ENCODE measurements at regions not wholly inside any gene's neighbourhood (a gene's known extent, or its start where the extent isn't known, plus 50 kb on each side); places are given as distances from the start of the nearest gene placed in this dataset.
"Not testable (repeated sequence)": the region's sequence is repeated elsewhere in the genome, so short reads cannot be mapped to it uniquely, and the experiment has no call there.

DNA sequence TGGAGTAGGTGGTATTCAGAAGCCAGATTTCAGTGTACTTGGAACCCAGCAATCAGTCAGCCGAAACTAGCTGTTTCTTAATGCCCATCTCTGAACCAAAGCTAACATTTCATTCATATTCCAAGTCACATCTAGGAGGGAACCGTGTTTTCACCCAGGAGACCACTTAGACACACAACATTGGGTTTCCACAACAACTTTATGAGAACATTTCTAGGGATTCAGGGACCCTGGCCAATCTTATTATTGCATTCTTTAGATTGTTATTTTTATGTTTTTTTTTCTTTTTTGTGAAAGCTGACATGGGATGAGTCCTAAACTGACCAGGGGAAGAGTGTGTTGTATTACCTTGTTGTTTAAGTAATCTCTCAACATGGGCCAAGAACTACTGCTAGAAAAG lies 72.5 kb upstream of the KIAA0040 start:
- ChIA-PET CTCF (no interaction called here), POLR2A (no interaction called here)
- H3K27me3 ChIP-seq (ENCODE audit: control insufficient read depth, insufficient read depth, low read length) = no peaks in the 10 kb centered on the region
- H3K9me3 ChIP-seq (ENCODE audit: control insufficient read depth, insufficient read depth, low read length) = no peaks in the 10 kb centered on the region
- H3K4me3 ChIP-seq (ENCODE audit: low read depth, low read length) = no peak overlapping the region
- DNase-seq (ENCODE audit: low read depth, low spot score) = no peak
- TF ChIP-seq, protein P1, sequence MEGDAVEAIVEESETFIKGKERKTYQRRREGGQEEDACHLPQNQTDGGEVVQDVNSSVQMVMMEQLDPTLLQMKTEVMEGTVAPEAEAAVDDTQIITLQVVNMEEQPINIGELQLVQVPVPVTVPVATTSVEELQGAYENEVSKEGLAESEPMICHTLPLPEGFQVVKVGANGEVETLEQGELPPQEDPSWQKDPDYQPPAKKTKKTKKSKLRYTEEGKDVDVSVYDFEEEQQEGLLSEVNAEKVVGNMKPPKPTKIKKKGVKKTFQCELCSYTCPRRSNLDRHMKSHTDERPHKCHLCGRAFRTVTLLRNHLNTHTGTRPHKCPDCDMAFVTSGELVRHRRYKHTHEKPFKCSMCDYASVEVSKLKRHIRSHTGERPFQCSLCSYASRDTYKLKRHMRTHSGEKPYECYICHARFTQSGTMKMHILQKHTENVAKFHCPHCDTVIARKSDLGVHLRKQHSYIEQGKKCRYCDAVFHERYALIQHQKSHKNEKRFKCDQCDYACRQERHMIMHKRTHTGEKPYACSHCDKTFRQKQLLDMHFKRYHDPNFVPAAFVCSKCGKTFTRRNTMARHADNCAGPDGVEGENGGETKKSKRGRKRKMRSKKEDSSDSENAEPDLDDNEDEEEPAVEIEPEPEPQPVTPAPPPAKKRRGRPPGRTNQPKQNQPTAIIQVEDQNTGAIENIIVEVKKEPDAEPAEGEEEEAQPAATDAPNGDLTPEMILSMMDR (IDR thresholded peaks at IDR 0.05; ENCODE audit: low read depth, low read length) = no peak
- H3K27ac ChIP-seq (ENCODE audit: low read depth, low read length) = no peak overlapping the region

DNA sequence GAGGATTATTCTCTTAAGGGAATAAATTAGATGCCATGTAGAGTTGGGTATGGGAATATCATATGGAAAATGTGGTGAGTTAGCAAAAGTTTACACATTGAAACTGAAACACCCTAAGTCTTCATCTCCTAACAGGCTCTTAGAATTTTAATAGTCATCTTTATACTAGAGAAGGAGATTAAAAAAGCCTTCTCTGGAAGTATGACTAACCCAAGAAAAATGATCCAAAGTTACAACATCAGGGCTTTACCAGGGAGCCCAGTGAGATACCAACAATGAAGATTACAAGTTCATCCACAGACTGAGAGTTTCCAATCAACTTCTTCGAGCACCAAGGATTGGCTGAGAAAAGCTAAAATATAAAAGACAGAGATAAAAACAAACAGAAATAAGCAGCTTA lies 70.0 kb upstream of the KIAA0040 start:
- Histone ChIP-seq H3K27ac (ENCODE audit: low read depth, low read length) (no peak overlapping the region), H3K27me3 (ENCODE audit: control insufficient read depth, insufficient read depth, low read length) (no peaks in the 10 kb centered on the region), H3K4me3 (ENCODE audit: low read depth, low read length) (no peak overlapping the region), H3K9me3 (ENCODE audit: control insufficient read depth, insufficient read depth, low read length) (no peaks in the 10 kb centered on the region)
- POLR2A ChIA-PET = no interaction called here
- CTCF ChIA-PET = interaction anchor here (0.6 to 1.8 kb wide), 2 partner anchors 109 to 111 kb away, joined by 3 to 6 read pairs; no protein-coding TSS in a partner anchor
- DNase-seq (ENCODE audit: low read depth, low spot score) = no peak
- TF ChIP-seq, protein P1 (IDR thresholded peaks at IDR 0.05; ENCODE audit: low read depth, low read length) = no peak

DNA sequence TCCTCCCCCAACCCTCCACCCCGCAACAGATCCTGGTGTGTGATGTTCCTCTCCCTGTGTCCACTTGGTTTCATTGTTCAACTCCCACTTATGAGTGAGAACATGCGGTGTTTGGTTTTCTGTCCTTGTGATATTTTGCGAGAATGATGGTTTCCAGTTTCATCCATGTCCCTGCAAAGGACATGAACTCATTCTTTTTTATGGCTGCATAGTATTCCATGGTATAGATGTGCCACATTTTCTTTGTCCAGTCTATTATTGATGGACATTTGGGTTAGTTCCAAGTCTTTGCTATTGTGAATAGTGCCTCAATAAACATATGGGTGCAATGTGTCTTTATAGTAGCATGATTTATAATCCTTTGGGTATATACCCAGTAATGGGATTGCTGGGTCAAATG lies 63.7 kb upstream of the KIAA0040 start:
- H3K27me3 ChIP-seq (ENCODE audit: control insufficient read depth, insufficient read depth, low read length); H3K9me3 ChIP-seq (ENCODE audit: control insufficient read depth, insufficient read depth, low read length); H3K4me3 ChIP-seq (ENCODE audit: low read depth, low read length); H3K27ac ChIP-seq (ENCODE audit: low read depth, low read length); POLR2A ChIA-PET; CTCF ChIA-PET; DNase-seq (ENCODE audit: low read depth, low spot score): not testable (repeated sequence)

DNA sequence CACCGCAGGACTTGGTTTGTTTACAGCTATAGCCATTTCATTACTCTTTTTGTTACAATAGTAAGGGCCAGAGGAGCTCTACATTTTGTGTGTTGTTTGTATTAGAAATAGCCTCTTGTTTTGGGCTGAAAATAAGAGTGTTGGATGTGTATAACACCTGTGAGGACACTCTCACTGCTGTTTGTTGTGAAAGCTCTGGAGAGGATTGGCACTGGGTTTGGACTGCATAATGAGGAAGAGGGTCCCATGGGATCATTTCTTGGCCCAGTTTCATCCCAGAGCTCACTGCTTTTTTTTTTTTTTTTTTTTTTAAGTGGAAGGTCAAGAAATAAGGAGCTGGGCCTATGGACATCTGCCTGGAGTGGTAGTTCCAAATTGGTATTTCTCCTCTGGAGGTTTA lies 61.6 kb upstream of the KIAA0040 start:
- Histone ChIP-seq H3K4me3 (ENCODE audit: low read depth, low read length) (no peak overlapping the region), H3K9me3 (ENCODE audit: control insufficient read depth, insufficient read depth, low read length) (no peaks in the 10 kb centered on the region), H3K27me3 (ENCODE audit: control insufficient read depth, insufficient read depth, low read length) (no peaks in the 10 kb centered on the region), H3K27ac (ENCODE audit: low read depth, low read length) (no peak overlapping the region)
- DNase-seq (ENCODE audit: low read depth, low spot score) = no peak
- TF ChIP-seq, protein P1 (IDR thresholded peaks at IDR 0.05; ENCODE audit: low read depth, low read length) = no peak
- CTCF ChIA-PET = no interaction called here
- POLR2A ChIA-PET = no interaction called here

DNA sequence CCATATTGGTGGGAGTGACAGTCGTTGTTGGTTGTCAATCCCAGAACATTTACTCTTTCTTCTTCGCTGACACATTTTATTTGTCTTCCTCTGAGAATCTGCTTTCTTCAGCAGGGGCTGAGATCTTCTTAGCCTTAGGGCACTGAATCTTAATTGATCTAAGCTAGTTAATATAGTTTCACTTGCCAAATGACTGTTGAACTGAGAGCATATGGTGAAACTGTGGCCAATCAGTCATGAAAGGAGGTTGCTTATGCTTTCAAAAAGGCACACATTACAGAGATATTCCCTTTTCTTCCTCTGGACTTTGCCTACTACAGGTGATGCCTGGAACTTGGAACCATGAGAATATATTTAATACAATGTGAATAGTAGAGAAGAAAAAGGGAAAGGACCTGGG lies 60.0 kb upstream of the KIAA0040 start:
- DNase-seq (ENCODE audit: low read depth, low spot score) = no peak
- Histone ChIP-seq H3K9me3 (ENCODE audit: control insufficient read depth, insufficient read depth, low read length) (no peaks in the 10 kb centered on the region), H3K27me3 (ENCODE audit: control insufficient read depth, insufficient read depth, low read length) (no peaks in the 10 kb centered on the region), H3K4me3 (ENCODE audit: low read depth, low read length) (no peak overlapping the region), H3K27ac (ENCODE audit: low read depth, low read length) (no peak overlapping the region)
- ChIA-PET CTCF (no interaction called here), POLR2A (no interaction called here)
- TF ChIP-seq, protein P1 (IDR thresholded peaks at IDR 0.05; ENCODE audit: low read depth, low read length) = no peak

DNA sequence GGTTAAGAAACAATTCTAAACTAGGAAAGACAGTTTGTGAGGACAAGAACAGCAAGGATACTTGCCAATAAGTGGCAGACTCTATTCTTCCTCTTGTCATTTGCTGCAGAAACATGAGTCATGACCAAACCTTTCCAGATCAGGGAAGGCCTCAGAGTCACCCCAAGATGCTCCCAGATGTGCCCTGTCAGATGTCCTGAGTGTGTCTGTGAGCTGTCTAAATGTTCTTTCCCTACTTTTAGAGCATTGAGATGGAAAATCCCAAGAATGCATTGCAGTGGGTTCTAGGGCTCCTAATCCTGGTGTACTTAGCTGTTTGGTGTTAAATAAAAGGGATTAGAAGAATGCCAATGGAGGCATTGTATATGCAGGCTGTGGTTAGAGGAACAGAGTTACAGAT lies 57.5 kb upstream of the KIAA0040 start:
- H3K27ac ChIP-seq (ENCODE audit: low read depth, low read length) = no peak overlapping the region
- TF ChIP-seq, protein P1 (IDR thresholded peaks at IDR 0.05; ENCODE audit: low read depth, low read length) = no peak
- no peak for DNase-seq (ENCODE audit: low read depth, low spot score)
- CTCF ChIA-PET = no interaction called here
- H3K27me3 ChIP-seq (ENCODE audit: control insufficient read depth, insufficient read depth, low read length) = no peaks in the 10 kb centered on the region
- H3K4me3 ChIP-seq (ENCODE audit: low read depth, low read length) = no peak overlapping the region
- POLR2A ChIA-PET = no interaction called here
- H3K9me3 ChIP-seq (ENCODE audit: control insufficient read depth, insufficient read depth, low read length) = no peaks in the 10 kb centered on the region; the same call in 1 of the 2 replicates

DNA sequence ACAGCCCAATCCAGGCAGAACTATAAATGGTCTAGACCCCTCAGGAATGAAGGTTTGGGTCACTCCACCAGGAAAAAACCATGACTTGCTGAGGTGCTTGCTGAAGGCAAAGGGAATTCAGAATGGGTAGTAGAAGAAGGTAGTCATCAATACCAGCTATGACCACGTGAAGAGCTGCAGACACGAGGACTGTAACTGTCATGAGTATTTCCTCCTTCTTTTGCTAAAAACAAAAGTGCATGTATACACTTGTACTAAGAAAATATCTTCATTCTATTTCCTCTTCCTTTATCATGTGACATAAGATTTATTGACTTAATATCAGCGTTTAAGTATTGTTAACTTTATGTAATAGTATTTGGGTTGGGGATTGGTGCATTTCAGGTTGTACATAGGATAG lies 55.5 kb upstream of the KIAA0040 start:
- POLR2A ChIA-PET; H3K27me3 ChIP-seq (ENCODE audit: control insufficient read depth, insufficient read depth, low read length); CTCF ChIA-PET; H3K9me3 ChIP-seq (ENCODE audit: control insufficient read depth, insufficient read depth, low read length); H3K4me3 ChIP-seq (ENCODE audit: low read depth, low read length); H3K27ac ChIP-seq (ENCODE audit: low read depth, low read length); DNase-seq (ENCODE audit: low read depth, low spot score): not testable (repeated sequence)

DNA sequence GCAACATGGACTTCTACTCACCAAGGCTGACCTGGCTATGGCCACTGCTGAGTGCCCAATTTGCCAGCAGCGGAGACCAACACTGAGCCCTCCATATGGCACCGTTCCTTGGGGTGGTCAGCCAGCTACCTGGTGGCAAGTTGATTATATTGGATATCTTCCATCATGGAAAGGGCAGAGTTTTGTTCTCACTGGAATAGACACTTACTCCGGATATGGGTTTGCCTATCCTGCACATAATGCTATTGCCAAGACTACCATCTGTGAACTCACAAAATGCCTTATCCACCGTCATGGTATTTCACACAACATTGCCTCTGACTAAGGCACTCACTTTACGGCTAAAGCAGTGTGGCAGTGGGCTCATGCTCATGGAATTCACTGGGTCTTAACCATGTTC lies 54.5 kb upstream of the KIAA0040 start:
- H3K27me3 ChIP-seq (ENCODE audit: control insufficient read depth, insufficient read depth, low read length); DNase-seq (ENCODE audit: low read depth, low spot score); CTCF ChIA-PET; H3K27ac ChIP-seq (ENCODE audit: low read depth, low read length); POLR2A ChIA-PET; H3K4me3 ChIP-seq (ENCODE audit: low read depth, low read length); H3K9me3 ChIP-seq (ENCODE audit: control insufficient read depth, insufficient read depth, low read length): not testable (repeated sequence)
